ENCODE measurements at regions not wholly inside any gene's neighbourhood (a gene's known extent, or its start where the extent isn't known, plus 50 kb on each side); places are given as distances from the start of the nearest gene placed in this dataset.
"Not testable (repeated sequence)": the region's sequence is repeated elsewhere in the genome, so short reads cannot be mapped to it uniquely, and the experiment has no call there.

DNA sequence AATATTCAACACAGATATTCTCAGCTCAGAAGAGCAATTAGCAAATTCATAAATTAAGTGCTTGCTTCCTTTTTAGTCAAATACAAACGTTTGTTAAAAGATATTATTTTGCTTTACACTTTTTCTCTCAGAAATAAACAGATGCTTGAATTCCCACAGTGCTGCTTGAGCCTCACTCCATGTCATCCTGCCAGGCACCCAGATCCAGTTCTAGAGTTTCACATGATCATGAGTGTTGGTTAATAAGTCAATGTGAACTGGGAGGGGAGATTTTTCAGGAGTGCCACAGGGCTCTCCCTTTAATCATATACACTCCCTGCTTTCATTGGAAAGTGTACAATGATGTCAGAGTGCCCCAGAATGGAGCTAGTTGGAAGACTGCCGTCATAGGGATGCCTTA, 69.7 kb upstream of the TP53BP2 start:
- TF ChIP-seq, protein P1, sequence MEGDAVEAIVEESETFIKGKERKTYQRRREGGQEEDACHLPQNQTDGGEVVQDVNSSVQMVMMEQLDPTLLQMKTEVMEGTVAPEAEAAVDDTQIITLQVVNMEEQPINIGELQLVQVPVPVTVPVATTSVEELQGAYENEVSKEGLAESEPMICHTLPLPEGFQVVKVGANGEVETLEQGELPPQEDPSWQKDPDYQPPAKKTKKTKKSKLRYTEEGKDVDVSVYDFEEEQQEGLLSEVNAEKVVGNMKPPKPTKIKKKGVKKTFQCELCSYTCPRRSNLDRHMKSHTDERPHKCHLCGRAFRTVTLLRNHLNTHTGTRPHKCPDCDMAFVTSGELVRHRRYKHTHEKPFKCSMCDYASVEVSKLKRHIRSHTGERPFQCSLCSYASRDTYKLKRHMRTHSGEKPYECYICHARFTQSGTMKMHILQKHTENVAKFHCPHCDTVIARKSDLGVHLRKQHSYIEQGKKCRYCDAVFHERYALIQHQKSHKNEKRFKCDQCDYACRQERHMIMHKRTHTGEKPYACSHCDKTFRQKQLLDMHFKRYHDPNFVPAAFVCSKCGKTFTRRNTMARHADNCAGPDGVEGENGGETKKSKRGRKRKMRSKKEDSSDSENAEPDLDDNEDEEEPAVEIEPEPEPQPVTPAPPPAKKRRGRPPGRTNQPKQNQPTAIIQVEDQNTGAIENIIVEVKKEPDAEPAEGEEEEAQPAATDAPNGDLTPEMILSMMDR (IDR thresholded peaks at IDR 0.05): not testable (repeated sequence)
- not testable (repeated sequence) for TF ChIP-seq POLR2A, POLR2AphosphoS5, EP300 (IDR thresholded peaks at IDR 0.05)
